NB4 (cell line): ENCODE measurements at regions not wholly inside any gene's neighbourhood (a gene's known extent, or its start where the extent isn't known, plus 50 kb on each side); places are given as distances from the start of the nearest gene placed in this dataset.

Experiments
- DNase-seq: peaks from one replicate; pipeline ENCODE4 v3.0.0; 2010; ENCODE audit warnings: low read depth
- H3K4me3 ChIP-seq: one replicate; pipeline ENCODE4 v1.5.1; 2011; ENCODE audit warnings: mild to moderate bottlenecking, low read depth, low read length, moderate library complexity
- MYC ChIP-seq: IDR thresholded peaks from 2 replicates; pipeline ENCODE4 v1.6.1; 2011; ENCODE audit warnings: low read depth, low read length
- POLR2A ChIP-seq: IDR thresholded peaks from 2 replicates; pipeline ENCODE4 v1.6.1; 2011; ENCODE audit warnings: mild to moderate bottlenecking; ENCODE audit not compliant: insufficient read length; ENCODE audit errors: extremely low read depth
- TF ChIP-seq, protein P1 (sequence below): IDR thresholded peaks from one replicate; pipeline ENCODE4 v1.5.1; 2012; ENCODE audit warnings: low read depth, low read length
- TF ChIP-seq, protein P2 (sequence below): IDR thresholded peaks from 2 replicates; pipeline ENCODE4 v1.6.1; 2011; ENCODE audit warnings: low read depth, low read length

- TF ChIP-seq MYC: no peak
- TF ChIP-seq, protein P1, sequence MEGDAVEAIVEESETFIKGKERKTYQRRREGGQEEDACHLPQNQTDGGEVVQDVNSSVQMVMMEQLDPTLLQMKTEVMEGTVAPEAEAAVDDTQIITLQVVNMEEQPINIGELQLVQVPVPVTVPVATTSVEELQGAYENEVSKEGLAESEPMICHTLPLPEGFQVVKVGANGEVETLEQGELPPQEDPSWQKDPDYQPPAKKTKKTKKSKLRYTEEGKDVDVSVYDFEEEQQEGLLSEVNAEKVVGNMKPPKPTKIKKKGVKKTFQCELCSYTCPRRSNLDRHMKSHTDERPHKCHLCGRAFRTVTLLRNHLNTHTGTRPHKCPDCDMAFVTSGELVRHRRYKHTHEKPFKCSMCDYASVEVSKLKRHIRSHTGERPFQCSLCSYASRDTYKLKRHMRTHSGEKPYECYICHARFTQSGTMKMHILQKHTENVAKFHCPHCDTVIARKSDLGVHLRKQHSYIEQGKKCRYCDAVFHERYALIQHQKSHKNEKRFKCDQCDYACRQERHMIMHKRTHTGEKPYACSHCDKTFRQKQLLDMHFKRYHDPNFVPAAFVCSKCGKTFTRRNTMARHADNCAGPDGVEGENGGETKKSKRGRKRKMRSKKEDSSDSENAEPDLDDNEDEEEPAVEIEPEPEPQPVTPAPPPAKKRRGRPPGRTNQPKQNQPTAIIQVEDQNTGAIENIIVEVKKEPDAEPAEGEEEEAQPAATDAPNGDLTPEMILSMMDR: no peak
- TF ChIP-seq, protein P2, sequence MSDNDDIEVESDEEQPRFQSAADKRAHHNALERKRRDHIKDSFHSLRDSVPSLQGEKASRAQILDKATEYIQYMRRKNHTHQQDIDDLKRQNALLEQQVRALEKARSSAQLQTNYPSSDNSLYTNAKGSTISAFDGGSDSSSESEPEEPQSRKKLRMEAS: no peak
- no peak for TF ChIP-seq POLR2A
- peak; percentile 32 for DNase-seq
- H3K4me3 ChIP-seq: no peak overlapping the region
Observed at GRCh38 chr5:176169393-176170063, 68.7 kb upstream of the SIMC1 start.

DNA sequence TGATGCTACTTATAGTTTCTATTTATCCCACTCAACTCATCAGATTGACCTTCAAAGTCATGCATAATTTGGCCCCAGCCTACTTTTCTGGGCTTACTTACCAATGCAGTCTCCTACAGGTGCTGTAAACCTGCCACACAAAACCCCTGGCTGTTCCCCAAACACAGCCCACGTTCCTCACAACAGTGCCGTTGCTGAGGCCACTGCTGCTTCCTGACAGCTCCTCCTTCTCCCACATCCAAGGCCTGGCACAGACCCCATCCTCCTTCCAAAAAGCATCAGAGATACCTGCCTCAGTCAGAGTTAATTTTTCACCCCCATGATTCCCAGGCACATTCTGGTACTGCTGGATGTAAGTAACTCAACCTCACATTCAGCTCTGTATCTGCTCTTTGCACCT lies 68.1 kb upstream of the SIMC1 start:
- H3K4me3 ChIP-seq: no peak overlapping the region
- DNase-seq: no peak
- TF ChIP-seq, protein P2: no peak
- TF ChIP-seq, protein P1: no peak

DNA sequence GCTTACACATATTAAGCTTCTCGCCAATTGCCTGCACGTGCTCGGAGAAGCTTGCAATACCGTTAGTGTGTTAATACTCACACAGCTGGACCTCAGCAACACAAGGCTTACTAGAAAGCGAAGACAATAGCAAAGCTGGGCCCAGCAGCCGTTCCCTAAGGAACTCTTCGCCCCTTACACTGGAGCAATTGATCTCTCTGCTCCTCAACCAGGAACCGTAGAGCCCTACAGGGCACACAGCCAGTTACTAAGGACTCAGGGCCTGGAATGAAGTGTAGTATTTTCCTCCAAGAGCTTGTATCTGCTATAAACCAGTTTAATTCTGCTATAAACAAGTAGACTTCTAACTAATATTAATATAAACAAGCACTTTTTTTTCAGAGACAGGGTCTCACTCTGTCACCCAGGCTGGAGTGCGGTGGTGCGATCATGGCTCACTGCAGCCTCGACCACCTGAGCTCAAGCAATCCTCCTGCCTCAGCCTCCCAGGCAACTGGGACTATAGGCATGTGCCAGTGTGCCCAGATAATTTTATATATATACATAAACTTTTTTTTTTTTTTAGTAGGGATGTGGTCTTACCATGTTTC lies 67.0 kb upstream of the SIMC1 start:
- H3K4me3 ChIP-seq: no peak overlapping the region
- TF ChIP-seq, protein P1: no peak
- no peak for TF ChIP-seq MYC
- TF ChIP-seq, protein P2: no peak
- TF ChIP-seq POLR2A: no peak
- no peak for DNase-seq

DNA sequence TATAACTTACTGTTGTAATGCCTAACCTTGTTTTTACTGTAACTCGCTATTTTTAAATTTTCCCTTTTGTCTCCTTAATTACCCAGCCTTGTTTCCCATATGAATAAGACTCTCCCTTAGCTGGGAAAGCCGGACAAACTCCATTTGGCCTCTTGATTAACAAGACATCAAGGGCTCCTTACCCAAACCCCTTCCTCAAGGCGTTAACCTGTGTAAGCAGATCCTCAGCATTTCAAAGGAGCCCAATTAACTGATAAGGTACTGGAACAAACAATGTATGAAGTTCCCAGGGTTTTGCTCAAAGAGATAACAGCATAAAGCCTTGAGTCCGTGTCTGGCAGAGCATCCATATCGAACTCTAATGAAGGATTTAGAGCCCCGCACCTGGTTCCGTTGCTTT lies 66.0 kb upstream of the SIMC1 start:
- TF ChIP-seq, protein P2: no peak
- TF ChIP-seq, protein P1: no peak
- TF ChIP-seq MYC: no peak
- TF ChIP-seq POLR2A: no peak

GRCh38 chr5:176173647-176174046 lies 64.6 kb upstream of the SIMC1 start:
- no peak for DNase-seq
- TF ChIP-seq, protein P2: no peak
- TF ChIP-seq MYC (no peak), POLR2A (no peak)
- TF ChIP-seq, protein P1: no peak
- H3K4me3 ChIP-seq: no peak overlapping the region

More for the DNA sequence above, 66.0 kb upstream of the SIMC1 start:
- DNase-seq: no peak
- H3K4me3 ChIP-seq: no peak overlapping the region
